PC-9 (cell line): ENCODE measurements at regions not wholly inside any gene's neighbourhood (a gene's known extent, or its start where the extent isn't known, plus 50 kb on each side); places are given as distances from the start of the nearest gene placed in this dataset.

Experiments
- BruUV-seq: library from RNA; stranded (reverse); fragments of 400-500 nt; replicated peaks from 2 replicates; lab custom pipeline; 2021; lab: Mats Ljungman, UMichigan
- CTCF ChIA-PET: fragments of 300-600 bp; sonication (Branson Sonifier 250); formaldehyde crosslinking; loops from one replicate; lab custom pipeline; 2022; ENCODE audit warnings: antibody characterized with exemption; lab: Charles Lee
- POLR2A ChIA-PET: fragments of 300-600 bp; sonication (Branson Sonifier 250); formaldehyde crosslinking; loops from one replicate; lab custom pipeline; 2022; ENCODE audit warnings: antibody characterized with exemption; ENCODE audit not compliant: unreplicated experiment; lab: Charles Lee
- DNase-seq, 2 experiments: peaks; one replicate each; pipeline versions ENCODE4 v3.0.0 to v3.0.0-alpha.2; 2015 to 2022; ENCODE audit warnings: mixed read lengths in 1 of 2
- H2AFZ ChIP-seq: fragments of 200-600 bp; sonication (generic); 2 replicates; pipeline ENCODE4 v1.8.1; 2017; ENCODE audit warnings: antibody characterized with exemption
- H3F3A ChIP-seq: fragments of 200-600 bp; sonication (generic); 2 replicates; pipeline ENCODE4 v1.8.1; 2017; ENCODE audit warnings: antibody characterized with exemption, mild to moderate bottlenecking, low read depth; ENCODE audit not compliant: insufficient read depth
- H3K27ac ChIP-seq: fragments of 200-600 bp; sonication (generic); 2 replicates; pipeline ENCODE4 v1.6.1; 2016; ENCODE audit warnings: mixed run types
- H3K27me3 ChIP-seq: fragments of 200-600 bp; sonication (generic); 2 replicates; pipeline ENCODE4 v1.6.1; 2016; ENCODE audit warnings: low read depth, mixed run types; ENCODE audit not compliant: insufficient read depth
- H3K36me3 ChIP-seq: fragments of 200-600 bp; sonication (generic); 2 replicates; pipeline ENCODE4 v1.6.1; 2016; ENCODE audit warnings: low read depth, mixed run types
- H3K4me1 ChIP-seq: fragments of 200-600 bp; sonication (generic); replicated peaks from 2 replicates; pipeline ENCODE4 v1.6.1; 2016; ENCODE audit warnings: mixed run types; ENCODE audit not compliant: insufficient read depth
- H3K4me2 ChIP-seq: fragments of 200-600 bp; sonication (generic); 2 replicates; pipeline ENCODE4 v1.6.1; 2017; ENCODE audit warnings: mixed run types
- H3K4me3 ChIP-seq: fragments of 200-600 bp; sonication (generic); 2 replicates; pipeline ENCODE4 v1.6.1; 2016; ENCODE audit warnings: mixed run types
- H3K79me2 ChIP-seq: fragments of 200-600 bp; sonication (generic); 2 replicates; pipeline ENCODE4 v1.6.1; 2017; ENCODE audit warnings: low read depth, mixed run types
- H3K9me2 ChIP-seq: fragments of 200-600 bp; sonication (generic); 2 replicates; pipeline ENCODE4 v1.8.1; 2017; ENCODE audit warnings: mild to moderate bottlenecking; ENCODE audit not compliant: insufficient read depth
- H3K9me3 ChIP-seq: fragments of 200-600 bp; sonication (generic); 2 replicates; pipeline ENCODE4 v1.8.1; 2016; ENCODE audit warnings: low read depth; ENCODE audit not compliant: insufficient read depth
- H4K20me1 ChIP-seq: fragments of 200-600 bp; sonication (generic); 2 replicates; pipeline ENCODE4 v1.8.1; 2017; ENCODE audit not compliant: insufficient read depth
- CTCF ChIP-seq: fragments of 200-600 bp; sonication (generic); conservative IDR thresholded peaks from 2 replicates; pipeline ENCODE4 v1.6.1; 2017; ENCODE audit warnings: mixed run types, antibody characterized with exemption, mild to moderate bottlenecking, moderate library complexity
- EZH2 ChIP-seq: fragments of 200-600 bp; sonication (generic); IDR thresholded peaks from 2 replicates; pipeline ENCODE4 v1.8.0; 2017; ENCODE audit warnings: antibody characterized with exemption, low read depth
- intact Hi-C: fragments of 100-400 bp; cut with micrococcal nuclease; formaldehyde crosslinking; loops from one replicate; pipeline ENCODE4 v1.10.0; 2022; ENCODE audit not compliant: unreplicated experiment

- no peak overlapping the region for H3K27ac ChIP-seq
- no peaks in the 10 kb centered on the region for H3K27me3 ChIP-seq
- no peak for DNase-seq
- no peak overlapping the region for H2AFZ ChIP-seq
- H3K9me2 ChIP-seq, result no peaks in the 10 kb centered on the region; the same call in 1 of the 2 replicates
- BruUV-seq, result no TSS peak
- H3K4me1 ChIP-seq, result no peaks in the 10 kb centered on the region
- H3K79me2 ChIP-seq, result no peaks in the 10 kb centered on the region
- H3K36me3 ChIP-seq, result no peaks in the 10 kb centered on the region
- TF ChIP-seq CTCF (no peak), EZH2 (no peak)
- ChIA-PET POLR2A (no interaction called here), CTCF (no interaction called here)
- no peak overlapping the region for H3K4me3 ChIP-seq
- H3K9me3 ChIP-seq, result no peaks in the 10 kb centered on the region
- intact Hi-C loops, result no loop called here
- no peaks in the 10 kb centered on the region for H3F3A ChIP-seq
- no peak overlapping the region for H3K4me2 ChIP-seq
- no peaks in the 10 kb centered on the region for H4K20me1 ChIP-seq
Measured at GRCh38 chr15:95581595-95581994, 748.9 kb upstream of the NR2F2 start.

- no peaks in the 10 kb centered on the region for H3K36me3 ChIP-seq
- DNase-seq, result no peak
- H3K4me3 ChIP-seq, result no peak overlapping the region
- H3K79me2 ChIP-seq, result no peaks in the 10 kb centered on the region
- TF ChIP-seq CTCF (no peak), EZH2 (no peak)
- POLR2A ChIA-PET, result interaction anchor here (0.7 kb wide), 1 partner anchor 131 kb away, joined by 4 read pairs; no protein-coding TSS in a partner anchor
- intact Hi-C loops, result no loop called here
- H3K9me2 ChIP-seq, result no peaks in the 10 kb centered on the region
- CTCF ChIA-PET, result no interaction called here
- H3K9me3 ChIP-seq, result no peaks in the 10 kb centered on the region
- no peaks in the 10 kb centered on the region for H3K27me3 ChIP-seq
- H3K4me1 ChIP-seq, result no peaks in the 10 kb centered on the region
- H3F3A ChIP-seq, result no peaks in the 10 kb centered on the region
- H4K20me1 ChIP-seq, result no peaks in the 10 kb centered on the region
- H2AFZ ChIP-seq, result no peak overlapping the region
- no peak overlapping the region for H3K27ac ChIP-seq
- H3K4me2 ChIP-seq, result no peak overlapping the region
- BruUV-seq, result no TSS peak
Measured at GRCh38 chr15:95584088-95584487, 746.4 kb upstream of the NR2F2 start.

- DNase-seq, result no peak
- TF ChIP-seq CTCF, result no peak
- TF ChIP-seq EZH2, result no peak
- no peaks in the 10 kb centered on the region for H3K9me2 ChIP-seq
- H4K20me1 ChIP-seq, result no peaks in the 10 kb centered on the region
- ChIA-PET CTCF (no interaction called here), POLR2A (no interaction called here)
- no peaks in the 10 kb centered on the region for H3K36me3 ChIP-seq
- no peak overlapping the region for H3K27ac ChIP-seq
- H2AFZ ChIP-seq, result no peak overlapping the region
- no peaks in the 10 kb centered on the region for H3K79me2 ChIP-seq
- H3F3A ChIP-seq, result no peaks in the 10 kb centered on the region
- intact Hi-C loops, result no loop called here
- H3K4me1 ChIP-seq, result no peaks in the 10 kb centered on the region
- H3K4me2 ChIP-seq, result no peak overlapping the region
- no peaks in the 10 kb centered on the region for H3K9me3 ChIP-seq
- no peak overlapping the region for H3K4me3 ChIP-seq
- H3K27me3 ChIP-seq, result no peaks in the 10 kb centered on the region
- no TSS peak for BruUV-seq
Measured at GRCh38 chr15:95588056-95588455, 742.4 kb upstream of the NR2F2 start.
